NT2/D1 (cell line): ENCODE measurements at regions not wholly inside any gene's neighbourhood (a gene's known extent, or its start where the extent isn't known, plus 50 kb on each side); places are given as distances from the start of the nearest gene placed in this dataset.

ENCODE experiments used
- YY1 ChIP-seq: IDR thresholded peaks from 2 replicates; pipeline ENCODE4 v1.6.1; 2011; ENCODE audit not compliant: insufficient read length, insufficient read depth
- ZNF274 ChIP-seq: IDR thresholded peaks from 2 replicates; pipeline ENCODE4 v1.6.1; 2011; ENCODE audit warnings: mild to moderate bottlenecking, low read depth, low read length

GRCh38 chr12:22876262-22876661 is 251.3 kb downstream of the ETNK1 start:
- no peak for TF ChIP-seq ZNF274
- peak; percentile 56 for TF ChIP-seq YY1
